Fibroblast of lung (primary cell): ENCODE measurements at regions not wholly inside any gene's neighbourhood (a gene's known extent, or its start where the extent isn't known, plus 50 kb on each side); places are given as distances from the start of the nearest gene placed in this dataset.

ENCODE experiments used
- DNase-seq, 2 donors: peaks; one replicate each; pipeline versions ENCODE4 v3.0.0 to v3.0.0-alpha.2; 2010; ENCODE audit warnings: low read depth in 2 of 2
- H2AFZ ChIP-seq: 2 replicates; pipeline ENCODE4 v1.5.1; 2012; ENCODE audit warnings: low read length, control low read depth, inconsistent platforms
- H3K27ac ChIP-seq: 2 replicates; pipeline ENCODE4 v1.5.1; 2011; ENCODE audit warnings: low read length, control low read depth; ENCODE audit not compliant: insufficient read depth
- H3K27me3 ChIP-seq: 2 replicates; pipeline ENCODE4 v1.5.1; 2011; ENCODE audit warnings: mild to moderate bottlenecking, low read length; ENCODE audit not compliant: control insufficient read depth, insufficient read depth
- H3K36me3 ChIP-seq: 2 replicates; pipeline ENCODE4 v1.5.1; 2011; ENCODE audit warnings: low read length; ENCODE audit not compliant: control insufficient read depth, insufficient read depth
- H3K4me1 ChIP-seq: 2 replicates; pipeline ENCODE4 v1.5.1; 2011; ENCODE audit warnings: low read length; ENCODE audit not compliant: control insufficient read depth, insufficient read depth; ENCODE audit errors: extremely low read depth
- H3K4me2 ChIP-seq: 2 replicates; pipeline ENCODE4 v1.5.1; 2011; ENCODE audit warnings: low read length, control low read depth; ENCODE audit not compliant: insufficient read depth; ENCODE audit errors: extremely low read depth
- H3K4me3 ChIP-seq, 4 experiments: fragments of 200-600 bp in 1 of 4; sonication (generic) in 1 of 4; replicated peaks in 1 of 4; 2 replicates each; pipeline ENCODE4 v1.5.1; 2011 to 2016; ENCODE audit warnings: low read length in 4 of 4, low read depth in 3 of 4, mild to moderate bottlenecking in 3 of 4, control low read depth in 2 of 4, inconsistent platforms in 1 of 4, mixed read lengths in 1 of 4; ENCODE audit not compliant: insufficient read depth in 1 of 4; ENCODE audit errors: control extremely low read depth in 1 of 4
- H3K79me2 ChIP-seq: 2 replicates; pipeline ENCODE4 v1.5.1; 2012; ENCODE audit warnings: mild to moderate bottlenecking, low read length, inconsistent platforms; ENCODE audit not compliant: control insufficient read depth, insufficient read depth
- H3K9ac ChIP-seq: 2 replicates; pipeline ENCODE4 v1.5.1; 2011; ENCODE audit warnings: mild to moderate bottlenecking, low read length, control low read depth; ENCODE audit not compliant: insufficient read depth
- H3K9me3 ChIP-seq: 2 replicates; pipeline ENCODE4 v1.5.1; 2012; ENCODE audit warnings: low read depth, low read length; ENCODE audit not compliant: control insufficient read depth, insufficient read depth
- H4K20me1 ChIP-seq: 2 replicates; pipeline ENCODE4 v1.5.1; 2011; ENCODE audit warnings: low read length; ENCODE audit not compliant: control insufficient read depth, insufficient read depth; ENCODE audit errors: extremely low read depth
- EZH2 ChIP-seq: IDR thresholded peaks from 2 replicates; pipeline ENCODE4 v1.5.1; 2012; ENCODE audit warnings: low read length, control low read depth, mild to moderate bottlenecking; ENCODE audit errors: missing control alignments
- TF ChIP-seq, protein P1 (sequence below), 2 donors: IDR thresholded peaks in 1 of 2; conservative IDR thresholded peaks in 1 of 2; 1 replicate in 1 of 2; 2 replicates in 1 of 2; pipeline ENCODE4 v1.5.1; 2011 to 2012; ENCODE audit warnings: low read length in 2 of 2, control low read depth in 1 of 2, inconsistent platforms in 1 of 2, low read depth in 1 of 2, mild to moderate bottlenecking in 1 of 2

DNA sequence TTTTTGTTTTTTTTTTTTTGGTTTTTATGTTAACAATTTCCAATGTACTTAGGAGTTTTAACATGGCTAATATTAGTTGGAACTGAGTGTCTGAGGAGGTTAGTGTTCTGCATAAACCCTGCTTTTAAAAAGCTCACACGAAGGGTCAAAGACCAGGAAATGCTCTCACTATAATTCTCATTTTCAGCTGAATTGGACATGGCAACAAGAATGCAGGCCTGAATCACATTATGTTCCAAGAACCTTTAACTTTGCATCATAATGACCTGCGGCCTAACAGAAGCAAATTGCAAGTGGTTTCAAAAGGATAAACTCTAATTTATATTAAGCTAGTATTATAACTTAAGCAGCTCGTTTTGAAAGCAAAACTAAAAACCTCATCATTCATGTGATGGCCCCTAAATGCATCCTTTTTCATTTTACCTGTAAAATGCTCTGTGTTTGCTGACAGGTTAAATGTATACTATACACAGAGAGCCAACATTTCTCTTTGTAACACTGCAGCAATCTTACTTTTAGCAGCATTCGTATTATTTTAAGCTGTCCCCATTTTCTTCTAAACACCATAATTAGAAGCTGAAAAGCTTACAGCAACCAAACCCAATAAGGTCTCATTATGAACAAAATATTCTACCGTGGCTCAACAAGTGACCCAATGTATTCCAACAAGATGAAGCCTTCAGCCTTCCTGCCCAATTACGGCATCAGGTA is 242.8 kb upstream of the SP4 start:
- no peaks in the 10 kb centered on the region for H4K20me1 ChIP-seq
- DNase-seq: no peak
- no peaks in the 10 kb centered on the region for H3K79me2 ChIP-seq
- no peaks in the 10 kb centered on the region for H3K36me3 ChIP-seq
- H3K9me3 ChIP-seq: no peaks in the 10 kb centered on the region
- TF ChIP-seq, protein P1, sequence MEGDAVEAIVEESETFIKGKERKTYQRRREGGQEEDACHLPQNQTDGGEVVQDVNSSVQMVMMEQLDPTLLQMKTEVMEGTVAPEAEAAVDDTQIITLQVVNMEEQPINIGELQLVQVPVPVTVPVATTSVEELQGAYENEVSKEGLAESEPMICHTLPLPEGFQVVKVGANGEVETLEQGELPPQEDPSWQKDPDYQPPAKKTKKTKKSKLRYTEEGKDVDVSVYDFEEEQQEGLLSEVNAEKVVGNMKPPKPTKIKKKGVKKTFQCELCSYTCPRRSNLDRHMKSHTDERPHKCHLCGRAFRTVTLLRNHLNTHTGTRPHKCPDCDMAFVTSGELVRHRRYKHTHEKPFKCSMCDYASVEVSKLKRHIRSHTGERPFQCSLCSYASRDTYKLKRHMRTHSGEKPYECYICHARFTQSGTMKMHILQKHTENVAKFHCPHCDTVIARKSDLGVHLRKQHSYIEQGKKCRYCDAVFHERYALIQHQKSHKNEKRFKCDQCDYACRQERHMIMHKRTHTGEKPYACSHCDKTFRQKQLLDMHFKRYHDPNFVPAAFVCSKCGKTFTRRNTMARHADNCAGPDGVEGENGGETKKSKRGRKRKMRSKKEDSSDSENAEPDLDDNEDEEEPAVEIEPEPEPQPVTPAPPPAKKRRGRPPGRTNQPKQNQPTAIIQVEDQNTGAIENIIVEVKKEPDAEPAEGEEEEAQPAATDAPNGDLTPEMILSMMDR (conservative IDR thresholded peaks at IDR 0.05 in 1 of 2, IDR thresholded peaks at IDR 0.05 in 1 of 2; ENCODE audit: low read depth in 1 of 2, low read length in 2 of 2): no peak
- no peak for TF ChIP-seq EZH2
- H3K4me2 ChIP-seq: no peak overlapping the region
- no peaks in the 10 kb centered on the region for H3K27me3 ChIP-seq
- no peaks in the 10 kb centered on the region for H3K4me1 ChIP-seq
- no peak overlapping the region for H3K9ac ChIP-seq
- no peak overlapping the region for H2AFZ ChIP-seq
- no peak overlapping the region for H3K4me3 ChIP-seq
- H3K27ac ChIP-seq: no peak overlapping the region

DNA sequence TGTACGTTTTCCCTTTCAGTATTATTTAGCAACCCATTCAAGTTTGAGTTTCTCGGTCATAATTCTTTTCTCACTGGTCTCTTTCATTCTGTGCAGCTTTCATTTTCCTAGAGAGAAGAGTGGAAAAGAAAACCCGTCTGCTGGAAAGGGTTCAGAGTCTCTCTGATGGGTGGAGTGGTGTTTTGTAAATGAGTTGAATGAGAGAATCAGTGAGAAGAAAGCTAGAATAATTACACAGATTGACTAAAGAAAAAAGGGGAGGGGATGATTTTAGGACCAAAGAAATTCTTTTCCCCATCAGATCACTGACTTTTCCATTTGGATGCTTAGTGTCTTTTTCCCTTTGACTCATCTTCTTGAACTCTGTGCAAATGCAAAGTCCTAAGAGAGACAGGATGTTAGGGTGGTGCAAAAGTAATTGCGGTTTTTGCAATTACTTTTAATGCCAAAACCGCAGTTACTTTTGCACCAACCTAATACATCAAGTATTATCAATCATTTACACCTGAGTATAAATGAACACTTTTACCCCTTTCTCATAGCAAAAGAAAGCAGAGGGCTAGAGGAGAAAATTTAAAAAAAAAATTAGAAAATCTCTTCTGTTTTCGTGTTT is 242.1 kb upstream of the SP4 start:
- H3K4me3 ChIP-seq: no peak overlapping the region
- H3K4me1 ChIP-seq: no peaks in the 10 kb centered on the region
- DNase-seq: no peak
- H2AFZ ChIP-seq: no peak overlapping the region
- no peaks in the 10 kb centered on the region for H3K36me3 ChIP-seq
- H3K9me3 ChIP-seq: no peaks in the 10 kb centered on the region
- no peak overlapping the region for H3K27ac ChIP-seq
- H3K9ac ChIP-seq: no peak overlapping the region
- H4K20me1 ChIP-seq: no peaks in the 10 kb centered on the region
- H3K4me2 ChIP-seq: no peak overlapping the region
- no peak for TF ChIP-seq EZH2
- TF ChIP-seq, protein P1 (conservative IDR thresholded peaks at IDR 0.05 in 1 of 2, IDR thresholded peaks at IDR 0.05 in 1 of 2; ENCODE audit: low read depth in 1 of 2, low read length in 2 of 2): no peak
- H3K79me2 ChIP-seq: no peaks in the 10 kb centered on the region
- H3K27me3 ChIP-seq: no peaks in the 10 kb centered on the region

DNA sequence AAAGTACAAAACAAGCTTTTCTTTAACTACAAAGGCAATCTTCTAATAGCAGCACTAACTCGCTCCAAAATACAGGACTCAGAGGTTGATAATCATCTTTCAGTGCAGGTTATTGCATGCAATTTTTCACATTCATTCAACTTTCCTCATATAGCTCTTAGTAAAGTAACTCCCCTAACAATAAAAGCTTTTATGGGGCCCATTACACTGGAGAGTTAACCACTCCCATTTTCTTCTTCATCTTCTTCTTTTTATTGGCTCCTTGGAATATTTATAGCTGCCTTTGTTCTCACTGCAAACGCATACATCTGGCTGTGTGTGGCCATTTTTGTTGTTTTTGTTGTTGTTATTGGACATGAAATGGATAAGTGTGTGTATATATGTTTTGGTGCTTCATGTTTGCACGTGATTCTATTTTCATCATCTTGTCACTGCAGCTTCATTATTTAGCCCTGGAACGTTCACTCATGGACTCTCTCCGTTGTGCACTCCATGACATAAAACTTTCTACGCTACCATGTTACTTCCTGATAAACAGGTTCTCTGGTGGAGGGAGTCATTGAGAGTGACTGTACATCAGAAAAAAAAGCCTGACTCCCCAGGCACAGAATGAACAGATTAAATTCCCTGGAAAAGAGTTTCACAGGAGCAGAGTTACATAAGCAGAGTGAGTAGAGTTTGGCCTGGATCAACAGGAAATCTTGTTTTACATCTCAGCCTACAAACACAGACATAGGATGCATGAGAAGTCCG is 236.4 kb upstream of the SP4 start:
- Histone ChIP-seq H3K27ac (no peak overlapping the region), H4K20me1 (no peaks in the 10 kb centered on the region), H3K36me3 (no peaks in the 10 kb centered on the region), H3K4me3 (no peak overlapping the region), H3K9me3 (no peaks in the 10 kb centered on the region), H2AFZ (no peak overlapping the region), H3K4me2 (no peak overlapping the region), H3K27me3 (no peaks in the 10 kb centered on the region), H3K4me1 (no peaks in the 10 kb centered on the region), H3K9ac (no peak overlapping the region), H3K79me2 (no peaks in the 10 kb centered on the region)
- DNase-seq: no peak
- TF ChIP-seq, protein P1 (conservative IDR thresholded peaks at IDR 0.05 in 1 of 2, IDR thresholded peaks at IDR 0.05 in 1 of 2; ENCODE audit: low read depth in 1 of 2, low read length in 2 of 2): no peak
- no peak for TF ChIP-seq EZH2
